Tibial nerve (tissue), 4 donors: ENCODE measurements at regions not wholly inside any gene's neighbourhood (a gene's known extent, or its start where the extent isn't known, plus 50 kb on each side); places are given as distances from the start of the nearest gene placed in this dataset.

Experiments
- DNase-seq, 2 donors: peaks; one replicate each; pipeline ENCODE4 v3.0.0-alpha.2; 2019; ENCODE audit warnings: low spot score in 2 of 2
- H3K27ac ChIP-seq, 4 donors: fragments of 200-600 bp; sonication (generic) in 3 of 4; one replicate each; pipeline ENCODE4 v1.5.1; 2017 to 2019; ENCODE audit warnings: mild to moderate bottlenecking in 1 of 4
- H3K27me3 ChIP-seq, 2 donors: fragments of 200-600 bp; sonication (generic) in 1 of 2; one replicate each; pipeline versions ENCODE4 v1.5.1 to v1.6.0; 2017 to 2019
- H3K36me3 ChIP-seq, 3 donors: fragments of 200-600 bp; sonication (generic); one replicate each; pipeline ENCODE4 v1.5.1; 2018 to 2019
- H3K4me1 ChIP-seq, 4 donors: fragments of 200-600 bp; sonication (generic) in 3 of 4; one replicate each; pipeline ENCODE4 v1.5.1; 2017 to 2019
- H3K4me3 ChIP-seq, 4 donors: fragments of 200-600 bp; sonication (generic) in 3 of 4; one replicate each; pipeline ENCODE4 v1.5.1; 2017 to 2019; ENCODE audit warnings: mild to moderate bottlenecking in 1 of 4, moderate library complexity in 1 of 4
- H3K9me3 ChIP-seq, 4 donors: fragments of 200-600 bp; sonication (generic) in 3 of 4; one replicate each; pipeline ENCODE4 v1.5.1; 2017 to 2019
- CTCF ChIP-seq, 5 experiments: fragments of 200-600 bp in 3 of 5; fragments of 450-650 bp in 2 of 5; sonication (generic) in 3 of 5; IDR thresholded peaks; one replicate each; pipeline ENCODE4 v1.5.1; 2016 to 2019; ENCODE audit warnings: antibody characterized with exemption in 5 of 5, mild to moderate bottlenecking in 3 of 5, moderate library complexity in 2 of 5
- EP300 ChIP-seq, 2 donors: sonication (generic); formaldehyde crosslinking; IDR thresholded peaks; one replicate each; pipeline ENCODE4 v1.6.1; 2017; ENCODE audit warnings: antibody characterized with exemption in 2 of 2, mild to moderate bottlenecking in 1 of 2
- POLR2A ChIP-seq, 2 donors: fragments of 450-650 bp; IDR thresholded peaks; one replicate each; pipeline ENCODE4 v1.6.1; 2017; ENCODE audit warnings: antibody characterized with exemption in 2 of 2, mild to moderate bottlenecking in 2 of 2, moderate library complexity in 2 of 2
- WGBS, 2 donors: methylation state at CpG; one replicate each; pipeline ENCODE4 v1.1.5; 2018; 5-methylcytosine and 5-hydroxymethylcytosine counted together

- Histone ChIP-seq H3K4me1 (no peaks in the 10 kb centered on the region), H3K9me3 (no peaks in the 10 kb centered on the region), H3K27ac (no peak overlapping the region), H3K27me3 (no peaks in the 10 kb centered on the region), H3K4me3 (no peak overlapping the region), H3K36me3 (no peaks in the 10 kb centered on the region)
- TF ChIP-seq CTCF (IDR thresholded peaks at IDR 0.05) (no peak), POLR2A (IDR thresholded peaks at IDR 0.05) (no peak), EP300 (IDR thresholded peaks at IDR 0.05) (no peak)
- 85 to 86% methylated on average over 3 of the region's 3 CpGs for WGBS, 2 donors
- DNase-seq = no peak
Measured at GRCh38 chr4:108428923-108429322, 191.5 kb upstream of the RPL34 start.

GRCh38 chr4:108427946-108428485, 192.4 kb upstream of the RPL34 start:
- Histone ChIP-seq H3K9me3 (no peaks in the 10 kb centered on the region), H3K4me3 (no peak overlapping the region), H3K27me3 (no peaks in the 10 kb centered on the region), H3K36me3 (no peaks in the 10 kb centered on the region), H3K4me1 (no peaks in the 10 kb centered on the region), H3K27ac (no peak overlapping the region)
- 93 to 98% methylated on average over 2 of the region's 2 CpGs for WGBS, 2 donors
- no peak for TF ChIP-seq EP300 (IDR thresholded peaks at IDR 0.05)
- no peak for TF ChIP-seq CTCF (IDR thresholded peaks at IDR 0.05)
- DNase-seq = no peak

- Histone ChIP-seq H3K4me3 (no peak overlapping the region), H3K36me3 (no peaks in the 10 kb centered on the region), H3K9me3 (no peaks in the 10 kb centered on the region), H3K4me1 (no peaks in the 10 kb centered on the region), H3K27ac (peak overlapping the region in 1 of 4 donors; percentile 32), H3K27me3 (no peaks in the 10 kb centered on the region)
- DNase-seq = no peak
- 64 to 67% methylated on average over 3 of the region's 3 CpGs for WGBS, 2 donors
- TF ChIP-seq EP300 (IDR thresholded peaks at IDR 0.05) (no peak), POLR2A (IDR thresholded peaks at IDR 0.05) (no peak), CTCF (IDR thresholded peaks at IDR 0.05) (no peak)
Measured at GRCh38 chr4:108426493-108426892, 193.9 kb upstream of the RPL34 start.

- 44 to 52% methylated on average over 3 of the region's 3 CpGs for WGBS, 2 donors
- TF ChIP-seq POLR2A (IDR thresholded peaks at IDR 0.05) (no peak), CTCF (IDR thresholded peaks at IDR 0.05) (no peak), EP300 (IDR thresholded peaks at IDR 0.05) (no peak)
- Histone ChIP-seq H3K36me3 (no peaks in the 10 kb centered on the region), H3K9me3 (no peaks in the 10 kb centered on the region), H3K4me3 (no peak overlapping the region), H3K4me1 (no peaks in the 10 kb centered on the region), H3K27ac (peak overlapping the region in 1 of 4 donors; percentile 32), H3K27me3 (no peaks in the 10 kb centered on the region)
- DNase-seq = no peak
Measured at GRCh38 chr4:108425988-108426387, 194.4 kb upstream of the RPL34 start.

- whole genome bisulfite sequencing, 2 donors = 73% methylated on average over 1 of the region's 1 CpG
- no peaks in the 10 kb centered on the region for H3K27me3 ChIP-seq
- TF ChIP-seq EP300 (IDR thresholded peaks at IDR 0.05) (no peak), POLR2A (IDR thresholded peaks at IDR 0.05) (no peak)
- H3K27ac ChIP-seq = no peak overlapping the region
- H3K36me3 ChIP-seq = no peaks in the 10 kb centered on the region
- DNase-seq = no peak
- no peak overlapping the region for H3K4me3 ChIP-seq
- H3K4me1 ChIP-seq = no peaks in the 10 kb centered on the region
- no peaks in the 10 kb centered on the region for H3K9me3 ChIP-seq
Measured at GRCh38 chr4:108417923-108418322, 202.5 kb upstream of the RPL34 start.

- Histone ChIP-seq H3K4me1 (no peaks in the 10 kb centered on the region), H3K4me3 (no peak overlapping the region), H3K27ac (no peak overlapping the region), H3K27me3 (no peaks in the 10 kb centered on the region), H3K9me3 (no peaks in the 10 kb centered on the region), H3K36me3 (no peaks in the 10 kb centered on the region)
- no peak for DNase-seq
- TF ChIP-seq EP300 (IDR thresholded peaks at IDR 0.05) = no peak
- TF ChIP-seq CTCF (IDR thresholded peaks at IDR 0.05) = no peak
- no peak for TF ChIP-seq POLR2A (IDR thresholded peaks at IDR 0.05)
- WGBS, 2 donors = 78 to 80% methylated on average over 3 of the region's 3 CpGs
Measured at GRCh38 chr4:108416831-108417230, 203.5 kb upstream of the RPL34 start.
